ENCODE measurements at regions not wholly inside any gene's neighbourhood (a gene's known extent, or its start where the extent isn't known, plus 50 kb on each side); places are given as distances from the start of the nearest gene placed in this dataset.

- TF ChIP-seq CTCF (IDR thresholded peaks at IDR 0.05) (no peak), POLR2A (IDR thresholded peaks at IDR 0.05) (no peak)
Observed at GRCh38 chr18:70523792-70524182, 234.9 kb downstream of the SOCS6 start.
